HG03097 (cell line): ENCODE measurements at regions not wholly inside any gene's neighbourhood (a gene's known extent, or its start where the extent isn't known, plus 50 kb on each side); places are given as distances from the start of the nearest gene placed in this dataset.
"Not testable (repeated sequence)": the region's sequence is repeated elsewhere in the genome, so short reads cannot be mapped to it uniquely, and the experiment has no call there.

ENCODE experiments used
- ATAC-seq: cut with Tn5 transposase; IDR thresholded peaks from one replicate; pipeline ENCODE4 v1.9.1; 2021; ENCODE audit not compliant: unreplicated experiment, low FRiP score

DNA sequence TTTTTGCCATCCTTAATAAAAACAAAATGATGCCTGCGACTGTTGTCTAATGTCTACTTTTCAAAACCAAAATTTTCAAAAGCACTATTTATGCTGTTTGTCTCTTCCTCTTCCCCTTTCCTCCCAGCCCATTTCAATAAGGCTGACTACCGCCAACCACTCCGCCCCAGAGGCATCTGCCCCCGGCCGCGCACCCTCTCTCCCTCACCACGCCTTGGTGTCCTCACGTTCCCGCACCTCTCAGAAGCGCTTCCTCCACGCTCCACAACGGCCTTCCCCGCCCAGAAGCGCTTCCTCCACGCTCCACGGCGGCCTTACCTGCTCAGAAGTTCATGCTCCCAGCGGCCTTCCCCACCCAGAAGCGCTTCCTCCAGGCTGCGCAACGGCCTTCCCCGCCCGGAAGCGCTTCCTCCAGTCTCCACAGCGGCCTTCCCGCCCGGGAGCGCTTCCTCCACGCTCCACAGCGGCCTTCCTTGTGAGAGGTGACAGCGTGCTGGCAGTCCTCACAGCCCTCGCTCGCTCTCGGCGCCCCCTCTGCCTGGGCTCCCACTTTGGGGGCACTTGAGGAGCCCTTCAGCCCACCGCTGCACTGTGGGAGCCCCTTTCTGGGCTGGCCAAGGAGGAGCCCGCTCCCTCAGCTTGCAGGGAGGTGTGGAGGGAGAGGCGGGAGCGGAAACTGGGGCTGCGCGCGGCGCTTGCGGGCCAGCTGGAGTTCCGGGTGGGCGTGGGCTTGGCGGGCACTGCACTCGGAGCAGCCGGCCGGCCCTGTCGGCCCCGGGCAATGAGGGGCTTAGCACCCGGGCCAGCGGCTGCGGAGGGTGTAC lies 490.4 kb upstream of the ZFP42 start:
- ATAC-seq: no peak

DNA sequence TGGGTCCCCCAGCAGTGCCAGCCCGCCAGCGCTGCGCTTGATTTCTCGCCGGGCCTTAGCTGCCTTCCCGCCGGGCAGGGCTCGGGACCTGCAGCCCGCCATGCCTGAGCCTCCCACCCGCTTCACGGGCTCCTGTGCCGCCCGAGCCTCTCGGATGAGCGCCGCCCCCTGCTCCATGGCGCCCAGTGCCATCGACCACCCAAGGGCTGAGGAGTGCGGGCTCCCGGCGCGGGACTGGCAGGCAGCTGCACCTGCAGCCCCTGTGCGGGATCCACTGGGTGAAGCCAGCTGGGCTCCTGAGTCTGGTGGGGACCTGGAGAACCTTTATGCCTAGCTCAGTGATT lies 489.8 kb upstream of the ZFP42 start:
- not testable (repeated sequence) for ATAC-seq

DNA sequence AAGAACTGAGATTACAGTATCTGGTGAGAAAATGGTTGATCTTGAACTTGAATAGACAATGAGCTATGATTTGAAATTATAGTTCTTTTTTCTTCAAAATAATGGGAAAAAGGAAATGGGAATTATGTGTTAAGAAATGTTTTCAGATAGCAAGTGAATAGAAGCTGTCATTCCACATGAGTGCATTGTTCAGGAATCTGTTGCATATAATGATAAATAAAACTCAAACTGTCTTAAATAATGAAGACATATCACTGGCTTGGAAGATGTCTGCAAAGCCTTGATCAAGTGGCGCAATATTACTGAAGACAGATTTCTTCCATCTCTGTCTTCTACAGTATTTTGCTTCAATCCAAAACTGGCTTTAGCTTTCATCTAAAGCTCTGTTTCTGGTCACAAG lies 479.3 kb upstream of the ZFP42 start:
- no peak for ATAC-seq

DNA sequence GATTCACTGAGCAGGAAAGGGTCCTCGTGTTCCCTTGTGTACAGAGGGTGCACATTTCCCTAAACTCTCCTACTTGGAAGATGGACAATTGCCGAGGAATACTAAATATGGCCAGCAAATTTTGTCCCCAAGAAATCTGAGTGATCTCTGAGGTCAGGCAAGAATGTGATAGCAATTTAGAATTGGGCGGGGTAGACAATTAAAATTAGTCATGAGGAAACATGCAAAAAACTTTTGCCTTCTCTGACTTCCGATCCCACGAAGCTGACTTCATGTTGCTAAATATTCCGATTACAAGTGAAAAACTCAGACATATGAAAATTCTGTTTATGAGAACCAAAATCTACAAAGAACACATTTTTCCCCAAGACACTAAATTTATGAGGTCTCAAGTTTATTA lies 453.9 kb upstream of the ZFP42 start:
- ATAC-seq: no peak

DNA sequence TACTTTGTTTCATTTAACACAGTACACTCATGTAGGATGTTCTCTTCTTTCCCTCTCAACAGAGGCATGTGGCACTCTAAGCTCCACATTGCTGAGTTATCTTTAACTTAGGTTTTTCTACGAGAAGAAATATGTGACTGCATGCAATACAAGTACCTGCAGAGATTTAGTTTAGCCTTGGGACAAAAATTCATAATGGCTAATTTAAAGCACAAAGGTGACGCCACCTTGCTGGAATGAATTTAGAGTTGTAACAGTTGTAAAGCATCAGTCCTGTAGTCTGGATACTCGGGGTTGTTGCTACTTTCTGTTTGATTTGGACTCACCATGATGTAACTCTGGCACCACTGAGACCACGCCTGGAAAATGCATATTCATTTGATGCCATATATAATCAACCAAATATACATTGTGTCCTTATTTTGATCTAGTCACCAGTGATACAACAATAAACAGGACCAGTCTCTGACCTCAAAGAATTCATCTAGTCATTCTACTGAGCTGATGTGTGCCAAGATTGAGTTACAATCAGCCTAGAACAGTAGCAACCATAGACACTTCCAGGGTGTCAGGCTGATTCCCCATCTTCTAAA lies 451.0 kb upstream of the ZFP42 start:
- ATAC-seq: no peak

DNA sequence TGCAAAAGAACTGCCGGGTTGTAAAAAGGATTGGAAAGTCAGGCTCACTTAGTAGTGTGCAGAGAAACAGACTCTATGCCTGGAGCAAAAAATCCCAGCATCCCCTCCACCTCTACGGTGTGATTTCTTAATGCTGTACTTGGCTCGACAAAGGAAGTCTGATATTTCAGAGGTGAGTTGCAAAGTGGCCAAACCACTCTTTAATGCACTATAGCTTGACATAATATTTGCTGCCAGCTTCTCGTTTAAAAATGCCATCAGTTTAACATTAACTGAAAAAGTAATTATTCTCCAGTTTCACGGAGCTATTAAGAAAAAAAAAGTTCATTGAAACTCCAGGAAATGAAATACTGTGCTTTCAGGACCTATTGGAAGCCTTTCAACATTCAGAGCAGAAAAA lies 448.3 kb upstream of the ZFP42 start:
- no peak for ATAC-seq

DNA sequence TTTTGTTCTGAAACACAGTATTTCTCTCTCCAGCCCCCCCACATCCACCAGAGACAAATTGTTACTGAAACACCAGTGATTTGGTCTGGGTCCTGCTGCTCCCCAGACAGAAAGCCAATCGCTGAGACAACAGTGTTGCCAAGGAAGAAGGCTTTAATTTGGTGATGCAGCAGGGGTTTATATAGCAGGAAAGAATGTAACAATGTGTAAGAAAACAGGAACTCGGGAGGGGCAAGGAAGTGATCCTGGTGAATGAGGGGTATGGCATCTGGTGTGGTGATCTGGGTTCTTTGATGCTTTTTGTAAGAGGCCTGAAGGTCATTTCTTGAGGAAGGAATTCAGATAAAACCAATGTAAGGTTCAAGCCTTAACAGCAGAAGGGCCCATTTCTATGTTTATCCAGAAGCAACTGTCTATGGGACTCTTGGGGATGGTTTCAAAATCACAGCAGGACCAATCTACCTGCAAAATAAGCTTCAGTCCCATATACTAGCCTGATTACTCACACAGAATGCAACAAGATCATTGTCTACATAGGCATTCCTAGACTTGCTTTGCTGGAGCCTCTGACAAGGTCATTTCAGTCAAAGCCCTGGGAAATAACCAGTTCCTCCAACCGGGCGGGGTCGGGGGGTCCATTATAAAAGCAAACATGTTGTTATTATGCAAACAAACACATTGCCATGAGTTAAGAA lies 445.2 kb upstream of the ZFP42 start:
- ATAC-seq: no peak

DNA sequence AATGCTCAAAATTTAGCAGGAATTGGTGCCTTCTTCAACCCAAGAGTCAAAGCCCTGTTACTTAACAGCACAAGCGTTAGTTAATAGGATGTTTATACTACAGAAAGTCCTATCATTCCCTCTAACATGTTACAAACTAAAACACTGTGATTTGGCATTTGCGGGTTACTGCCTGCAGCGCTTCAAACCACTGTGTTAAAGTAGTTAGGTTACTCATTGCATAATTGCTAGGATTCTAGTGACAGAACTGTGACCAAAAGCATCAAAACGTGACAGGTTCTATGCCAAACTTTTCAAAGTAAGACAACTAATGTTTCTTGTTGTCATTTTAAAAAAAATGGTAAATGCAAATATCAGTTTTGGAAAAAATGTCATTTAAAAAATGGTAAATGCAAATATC lies 442.8 kb upstream of the ZFP42 start:
- ATAC-seq: no peak

DNA sequence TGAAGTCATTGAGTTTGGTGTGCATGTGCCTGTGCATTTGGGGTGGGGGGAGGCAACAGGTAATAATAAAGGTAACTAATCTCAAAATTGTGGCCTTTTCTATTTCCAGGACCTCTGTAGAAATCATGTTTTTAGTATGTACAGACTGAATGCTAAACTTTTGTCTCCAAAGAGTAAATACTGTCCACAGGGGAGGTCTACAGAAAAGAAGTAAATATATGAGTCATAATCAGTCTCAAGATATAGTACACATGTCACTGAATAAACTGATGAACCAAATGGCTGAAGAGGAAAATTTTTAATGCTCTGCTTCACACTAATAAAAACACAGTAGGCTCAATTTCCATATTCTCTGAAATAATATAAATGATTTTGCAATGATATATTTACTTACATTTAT lies 440.4 kb upstream of the ZFP42 start:
- no peak for ATAC-seq

DNA sequence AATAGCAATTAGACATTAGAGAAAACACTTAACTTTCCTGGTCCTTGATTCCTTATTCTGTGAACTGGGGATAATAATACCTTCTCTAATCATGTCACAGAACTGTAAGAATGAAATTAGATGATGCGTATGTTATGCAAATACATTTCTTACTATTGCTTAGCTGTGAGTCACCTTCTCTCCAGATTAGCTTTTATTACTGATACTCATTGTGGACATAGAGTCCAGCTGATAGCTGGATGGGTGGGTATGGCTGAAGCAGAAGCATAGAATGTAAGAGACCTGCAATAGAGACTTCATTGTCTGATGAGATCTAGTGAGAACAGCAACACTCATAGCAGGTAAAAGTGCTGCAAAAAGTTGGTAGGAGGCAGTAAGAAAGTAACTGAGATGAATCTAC lies 437.2 kb upstream of the ZFP42 start:
- no peak for ATAC-seq

DNA sequence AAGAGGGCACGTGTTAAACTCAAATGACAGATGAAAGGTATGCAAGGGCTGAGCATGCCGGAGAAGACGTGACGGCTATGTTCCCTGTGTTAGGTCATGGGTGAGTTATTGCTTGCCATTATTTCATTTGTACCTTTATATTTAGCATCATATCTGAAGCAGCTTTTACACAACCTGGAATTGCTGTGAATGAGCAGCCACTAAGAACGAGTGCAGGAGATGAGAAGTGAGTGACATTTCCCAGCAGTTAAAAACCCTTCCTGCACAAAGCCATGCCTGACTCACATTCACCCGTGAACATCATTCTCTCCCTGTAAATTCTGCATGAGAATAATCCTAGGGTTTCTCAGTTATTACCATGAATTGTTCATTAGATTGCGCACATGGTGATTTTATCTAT lies 433.2 kb upstream of the ZFP42 start:
- no peak for ATAC-seq

DNA sequence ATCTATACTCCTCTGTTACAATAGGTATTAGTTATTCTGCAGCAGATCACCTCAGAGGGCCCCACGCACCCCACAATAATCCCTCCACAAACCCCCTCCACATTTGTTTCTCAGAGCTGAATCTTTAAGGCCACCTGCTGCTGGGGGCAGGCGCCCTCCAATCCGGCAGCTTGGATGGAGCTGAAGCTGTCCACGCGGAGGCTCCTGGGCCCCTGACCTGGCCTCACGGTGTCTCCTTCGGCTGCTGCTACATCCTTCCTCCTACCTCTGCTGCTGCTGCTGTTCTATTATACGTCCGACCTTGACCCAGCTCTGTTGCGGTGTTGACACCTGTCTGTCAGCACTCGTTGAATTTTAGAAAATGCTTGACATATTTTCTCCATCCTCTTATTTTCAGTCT lies 430.2 kb upstream of the ZFP42 start:
- no peak for ATAC-seq

DNA sequence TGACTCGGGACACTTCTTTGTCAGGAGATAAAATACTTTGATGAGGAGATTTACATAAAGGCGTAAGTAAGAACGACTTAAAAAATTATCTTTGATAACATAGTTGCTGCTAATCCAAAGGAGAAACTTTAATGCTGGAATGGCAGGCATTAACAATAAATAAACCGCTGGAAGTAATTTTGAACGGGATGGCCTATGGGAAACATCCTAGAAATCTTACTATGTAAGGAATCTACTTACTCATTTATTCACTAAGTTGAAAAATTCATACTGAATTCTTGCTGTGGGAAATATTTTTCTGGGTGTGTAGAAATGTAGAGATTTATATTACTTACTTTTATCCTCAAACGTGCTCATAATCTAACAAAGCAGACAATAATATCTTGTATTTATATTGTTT lies 425.7 kb upstream of the ZFP42 start:
- no peak for ATAC-seq

DNA sequence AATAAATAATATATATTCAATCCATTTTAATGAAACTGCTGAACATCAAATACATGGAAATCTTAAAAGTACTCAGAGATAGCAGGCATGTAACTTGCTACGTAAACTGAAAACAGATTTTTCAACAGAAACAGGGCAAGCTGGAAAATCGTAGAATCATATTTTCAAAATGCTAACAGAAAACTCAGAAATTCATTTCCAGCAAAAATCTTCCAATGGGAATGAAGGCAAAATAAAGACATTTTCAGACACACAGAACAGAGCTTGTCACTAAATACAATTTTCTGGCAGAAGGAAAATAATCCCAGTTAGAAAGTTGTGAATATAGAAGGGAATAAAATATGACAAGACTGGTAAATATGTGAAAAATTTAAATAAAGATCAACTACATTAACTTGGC lies 419.9 kb upstream of the ZFP42 start:
- ATAC-seq: no peak

DNA sequence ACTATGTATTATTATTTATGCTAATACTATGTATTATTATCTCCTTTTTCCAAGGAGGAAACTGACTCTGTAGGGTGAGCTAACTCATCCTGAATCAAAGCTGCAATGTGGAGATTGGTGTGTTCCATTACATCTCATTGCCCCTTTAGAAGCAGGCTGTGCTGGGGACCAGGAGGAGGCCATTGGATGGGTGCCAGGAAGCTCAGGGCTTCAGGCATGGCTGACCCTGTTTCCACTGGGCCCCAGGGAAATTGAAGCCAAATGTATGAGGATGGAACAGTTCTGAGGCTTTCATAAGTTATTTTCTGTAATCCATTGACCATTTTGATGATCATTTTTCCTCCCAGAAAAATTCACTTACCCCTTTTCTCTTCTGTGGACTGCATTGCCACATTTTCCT lies 418.8 kb upstream of the ZFP42 start:
- ATAC-seq: no peak

DNA sequence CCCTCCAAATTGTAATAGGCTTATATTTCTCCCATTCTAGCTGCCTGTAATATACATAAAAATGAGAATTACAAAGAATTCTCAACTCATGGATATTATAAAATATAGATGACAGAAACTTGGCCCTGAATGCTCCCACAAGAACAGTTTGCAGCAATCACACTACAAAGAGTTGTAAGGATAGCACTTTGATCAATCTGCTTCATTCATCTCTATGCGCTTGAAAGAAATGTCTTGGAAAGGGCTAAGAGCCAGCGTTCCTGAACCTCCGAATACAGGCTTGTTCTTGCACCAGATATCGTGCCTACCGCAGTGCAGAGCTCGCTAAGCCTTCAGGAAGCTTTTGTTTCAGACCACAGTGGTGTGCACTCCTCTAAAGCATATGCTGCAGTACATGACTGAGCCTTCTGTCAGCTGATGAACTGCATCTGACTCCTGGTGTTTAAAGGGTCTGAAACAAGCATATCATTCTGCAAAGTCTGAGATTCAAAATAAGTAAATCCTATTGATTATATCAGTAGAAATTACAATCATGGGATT lies 417.6 kb upstream of the ZFP42 start:
- no peak for ATAC-seq

DNA sequence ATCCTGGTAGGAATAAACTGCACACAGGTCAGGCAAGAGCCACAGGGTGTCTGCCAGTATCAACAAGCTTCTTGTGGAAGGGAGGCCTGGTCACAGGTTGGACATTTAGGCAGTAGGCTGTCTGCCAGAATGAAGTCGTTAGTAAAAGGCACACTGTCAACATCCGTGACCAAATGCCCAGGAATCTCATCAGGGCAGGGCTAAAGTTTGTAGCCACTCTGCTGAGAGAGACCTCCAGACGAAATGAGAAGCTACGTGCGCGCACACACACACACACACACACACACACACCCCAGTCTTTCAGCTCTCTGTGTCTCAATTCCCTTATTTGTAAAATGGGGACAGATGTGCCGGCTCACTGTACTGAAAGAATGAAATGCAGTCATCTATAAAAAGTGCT lies 408.7 kb upstream of the ZFP42 start:
- no peak for ATAC-seq

DNA sequence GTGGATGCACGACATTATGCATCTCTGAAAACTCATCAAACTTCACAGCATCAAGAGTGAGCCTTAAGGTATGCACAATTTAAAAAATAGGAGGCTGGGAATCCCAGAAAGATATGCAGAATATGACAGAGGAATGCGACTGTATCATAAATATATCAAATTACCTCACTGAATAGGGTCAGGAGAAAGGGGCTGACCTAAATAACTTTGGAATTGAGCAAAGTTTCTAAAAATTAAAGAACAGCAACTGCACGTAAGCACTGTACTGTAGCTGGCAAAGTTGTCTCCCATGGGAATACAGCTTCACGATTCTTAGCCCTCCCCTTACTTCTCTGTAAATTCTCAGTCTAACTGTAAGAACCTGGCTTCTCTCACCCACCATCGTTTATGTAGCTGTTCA lies 397.4 kb upstream of the ZFP42 start:
- ATAC-seq: no peak

DNA sequence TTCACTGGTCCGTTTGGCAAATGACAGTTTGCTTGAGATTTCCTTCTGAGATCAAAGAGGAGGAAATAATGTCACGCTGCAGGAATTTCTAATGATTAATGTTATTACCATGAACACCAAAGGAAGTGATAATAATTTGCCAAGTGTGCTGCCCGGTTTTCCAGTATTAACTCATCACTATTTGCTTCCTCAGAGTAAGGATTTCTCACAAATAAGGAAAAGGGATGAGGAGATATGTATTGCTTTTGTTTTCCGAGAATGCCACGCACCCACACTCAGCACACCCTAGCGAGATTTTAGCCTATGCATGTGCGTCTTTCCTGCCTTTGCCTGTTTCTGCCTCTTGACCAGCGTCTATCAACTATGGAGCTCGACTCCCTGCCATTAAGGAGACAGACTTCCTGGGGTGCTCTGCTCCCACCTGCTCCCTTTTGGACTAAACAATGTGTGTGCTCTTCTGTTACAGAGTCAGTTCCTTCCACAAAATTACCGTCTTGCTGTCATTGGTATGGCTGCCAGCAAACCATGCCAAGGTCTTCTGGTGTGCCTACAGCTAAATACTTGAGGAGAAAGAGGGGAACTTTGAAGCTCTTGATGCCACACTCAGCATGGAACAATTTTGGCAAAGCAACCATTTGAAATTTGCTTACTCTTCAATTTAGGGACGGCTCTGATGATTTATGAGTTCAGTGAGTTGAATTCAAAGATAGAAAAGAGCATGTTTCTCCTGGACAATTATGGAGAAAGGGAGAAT lies 393.1 kb upstream of the ZFP42 start:
- no peak for ATAC-seq

DNA sequence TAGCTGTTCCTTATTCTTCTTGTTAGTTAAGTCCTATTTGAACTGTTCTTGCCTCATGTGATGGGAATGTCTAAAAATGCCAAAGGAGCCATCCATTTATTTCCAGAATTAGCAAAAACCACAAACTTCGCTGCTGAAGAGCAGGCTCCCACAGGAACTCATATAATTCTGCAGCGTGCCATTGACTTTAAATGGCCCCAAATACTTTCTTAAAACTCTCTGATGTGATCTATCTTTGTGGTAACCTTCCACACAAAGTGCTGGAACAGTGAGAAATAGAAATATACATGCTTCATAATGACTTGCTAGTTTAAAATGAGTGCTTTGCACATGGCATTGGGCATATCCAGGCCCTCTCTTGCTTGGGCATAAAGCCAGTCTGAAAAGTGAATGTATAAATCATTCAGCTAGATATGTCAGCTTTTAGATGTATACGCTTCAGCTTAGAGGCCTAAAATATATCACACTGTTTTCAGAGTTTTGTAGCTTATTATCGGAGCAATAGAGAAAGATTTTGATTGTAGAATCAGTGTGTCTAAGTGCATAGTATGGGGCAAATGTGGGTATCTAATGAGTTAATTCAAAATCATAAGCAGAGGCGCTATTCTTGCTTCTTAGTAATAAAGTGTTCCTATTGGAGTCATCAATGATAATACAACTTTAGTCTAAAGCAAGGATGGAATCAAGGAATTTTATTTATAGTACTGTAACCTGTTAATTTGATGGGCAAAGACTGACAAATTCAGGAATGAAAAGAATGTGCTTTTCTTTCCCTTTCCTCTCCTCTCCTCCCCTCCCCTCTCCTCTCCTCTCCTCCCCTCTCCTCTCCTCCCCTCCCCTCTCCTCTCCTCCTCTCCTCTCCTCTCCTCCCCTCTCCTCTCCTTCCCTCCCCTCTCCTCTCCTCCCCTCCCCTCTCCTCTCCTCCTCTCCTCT lies 392.2 kb upstream of the ZFP42 start:
- no peak for ATAC-seq
